Tibial artery (tissue), 4 donors: ENCODE measurements at regions not wholly inside any gene's neighbourhood (a gene's known extent, or its start where the extent isn't known, plus 50 kb on each side); places are given as distances from the start of the nearest gene placed in this dataset.

Experiments
- DNase-seq, 2 donors: peaks; one replicate each; pipeline ENCODE4 v3.0.0-alpha.2; 2019
- H3K27ac ChIP-seq, 2 donors: fragments of 200-600 bp; sonication (generic) in 1 of 2; 1 replicate in 1 of 2; 2 replicates in 1 of 2; pipeline ENCODE4 v1.5.1; 2018 to 2019; ENCODE audit warnings: mild to moderate bottlenecking in 1 of 2
- H3K27me3 ChIP-seq, 2 donors: fragments of 200-600 bp; sonication (generic) in 1 of 2; one replicate each; pipeline versions ENCODE4 v1.5.1 to v1.6.0; 2016 to 2019
- H3K36me3 ChIP-seq, 3 donors: fragments of 200-600 bp; sonication (generic) in 2 of 3; one replicate each; pipeline ENCODE4 v1.5.1; 2016 to 2019; ENCODE audit warnings: mild to moderate bottlenecking in 2 of 3
- H3K4me1 ChIP-seq, 4 donors: fragments of 200-600 bp; sonication (generic) in 2 of 4; 1 replicate in 3 of 4; 2 replicates in 1 of 4; pipeline ENCODE4 v1.5.1; 2016 to 2019
- H3K4me3 ChIP-seq, 2 donors: fragments of 200-600 bp; sonication (generic) in 1 of 2; 1 replicate in 1 of 2; 2 replicates in 1 of 2; pipeline ENCODE4 v1.5.1; 2018 to 2019; ENCODE audit warnings: mild to moderate bottlenecking in 2 of 2
- H3K9me3 ChIP-seq, 3 donors: fragments of 200-600 bp; sonication (generic) in 1 of 3; one replicate each; pipeline ENCODE4 v1.5.1; 2016 to 2019
- CTCF ChIP-seq, 2 experiments: fragments of 200-600 bp in 1 of 2; fragments of 450-650 bp in 1 of 2; IDR thresholded peaks; one replicate each; pipeline ENCODE4 v1.5.1; 2017 to 2019; ENCODE audit warnings: antibody characterized with exemption in 2 of 2, mild to moderate bottlenecking in 1 of 2, moderate library complexity in 1 of 2
- intact Hi-C: fragments of 100-400 bp; cut with DNase I; formaldehyde crosslinking; loops from one replicate; pipeline ENCODE4 v1.15.0; 2023; ENCODE audit warnings: low total_unique reads

GRCh38 chr1:164051782-164052181 lies 507.2 kb upstream of the PBX1 start:
- TF ChIP-seq CTCF (IDR thresholded peaks at IDR 0.05) = no peak
- Histone ChIP-seq H3K9me3 (no peaks in the 10 kb centered on the region), H3K4me1 (no peaks in the 10 kb centered on the region), H3K4me3 (no peak overlapping the region), H3K36me3 (no peaks in the 10 kb centered on the region), H3K27ac (no peak overlapping the region), H3K27me3 (no peaks in the 10 kb centered on the region)
- intact Hi-C loops = no loop called here
- no peak for DNase-seq

GRCh38 chr1:164054331-164054730 lies 504.7 kb upstream of the PBX1 start:
- intact Hi-C loops = no loop called here
- no peak overlapping the region for H3K4me3 ChIP-seq
- no peaks in the 10 kb centered on the region for H3K9me3 ChIP-seq
- H3K36me3 ChIP-seq = no peaks in the 10 kb centered on the region
- H3K4me1 ChIP-seq = no peaks in the 10 kb centered on the region
- H3K27ac ChIP-seq = no peak overlapping the region
- H3K27me3 ChIP-seq = no peaks in the 10 kb centered on the region
- no peak for TF ChIP-seq CTCF (IDR thresholded peaks at IDR 0.05)
- DNase-seq = no peak

- TF ChIP-seq CTCF (IDR thresholded peaks at IDR 0.05) = no peak
- Histone ChIP-seq H3K4me3 (no peak overlapping the region), H3K36me3 (no peaks in the 10 kb centered on the region), H3K9me3 (no peaks in the 10 kb centered on the region), H3K27me3 (no peaks in the 10 kb centered on the region), H3K27ac (no peak overlapping the region), H3K4me1 (no peaks in the 10 kb centered on the region)
- no peak for DNase-seq
- intact Hi-C loops = no loop called here
Measured at GRCh38 chr1:164058198-164058597, 500.8 kb upstream of the PBX1 start.

- DNase-seq = no peak
- intact Hi-C loops = no loop called here
Measured at GRCh38 chr1:164061528-164061927, 497.5 kb upstream of the PBX1 start.

GRCh38 chr1:164064501-164064900 lies 494.5 kb upstream of the PBX1 start:
- no peak for DNase-seq
- Histone ChIP-seq H3K4me1 (no peaks in the 10 kb centered on the region), H3K9me3 (no peaks in the 10 kb centered on the region), H3K4me3 (no peak overlapping the region), H3K27me3 (no peaks in the 10 kb centered on the region), H3K36me3 (no peaks in the 10 kb centered on the region), H3K27ac (no peak overlapping the region)
- no peak for TF ChIP-seq CTCF (IDR thresholded peaks at IDR 0.05)
- intact Hi-C loops = no loop called here

More at GRCh38 chr1:164061528-164061927, 497.5 kb upstream of the PBX1 start:
- Histone ChIP-seq H3K9me3 (no peaks in the 10 kb centered on the region), H3K4me1 (no peaks in the 10 kb centered on the region), H3K27me3 (no peaks in the 10 kb centered on the region), H3K36me3 (no peaks in the 10 kb centered on the region), H3K4me3 (no peak overlapping the region), H3K27ac (no peak overlapping the region)
- TF ChIP-seq CTCF (IDR thresholded peaks at IDR 0.05) = no peak

GRCh38 chr1:164071288-164071687 lies 487.7 kb upstream of the PBX1 start:
- TF ChIP-seq CTCF (IDR thresholded peaks at IDR 0.05) = no peak
- intact Hi-C loops = no loop called here

More at GRCh38 chr1:164071288-164071687, 487.7 kb upstream of the PBX1 start:
- Histone ChIP-seq H3K36me3 (no peaks in the 10 kb centered on the region), H3K27ac (no peak overlapping the region), H3K4me3 (no peak overlapping the region), H3K27me3 (no peaks in the 10 kb centered on the region), H3K4me1 (no peaks in the 10 kb centered on the region), H3K9me3 (peaks cover 5 to 22% (median 5%) of the 10 kb centered on the region in 3 donors)
- no peak for DNase-seq
